NCI-H748 (cell line): ENCODE measurements at regions not wholly inside any gene's neighbourhood (a gene's known extent, or its start where the extent isn't known, plus 50 kb on each side); places are given as distances from the start of the nearest gene placed in this dataset.

Experiments
- DNase-seq: peaks from one replicate; lab custom pipeline; 2025; ENCODE audit not compliant: unreplicated experiment; lab: John Stamatoyannopoulos, UW

DNA sequence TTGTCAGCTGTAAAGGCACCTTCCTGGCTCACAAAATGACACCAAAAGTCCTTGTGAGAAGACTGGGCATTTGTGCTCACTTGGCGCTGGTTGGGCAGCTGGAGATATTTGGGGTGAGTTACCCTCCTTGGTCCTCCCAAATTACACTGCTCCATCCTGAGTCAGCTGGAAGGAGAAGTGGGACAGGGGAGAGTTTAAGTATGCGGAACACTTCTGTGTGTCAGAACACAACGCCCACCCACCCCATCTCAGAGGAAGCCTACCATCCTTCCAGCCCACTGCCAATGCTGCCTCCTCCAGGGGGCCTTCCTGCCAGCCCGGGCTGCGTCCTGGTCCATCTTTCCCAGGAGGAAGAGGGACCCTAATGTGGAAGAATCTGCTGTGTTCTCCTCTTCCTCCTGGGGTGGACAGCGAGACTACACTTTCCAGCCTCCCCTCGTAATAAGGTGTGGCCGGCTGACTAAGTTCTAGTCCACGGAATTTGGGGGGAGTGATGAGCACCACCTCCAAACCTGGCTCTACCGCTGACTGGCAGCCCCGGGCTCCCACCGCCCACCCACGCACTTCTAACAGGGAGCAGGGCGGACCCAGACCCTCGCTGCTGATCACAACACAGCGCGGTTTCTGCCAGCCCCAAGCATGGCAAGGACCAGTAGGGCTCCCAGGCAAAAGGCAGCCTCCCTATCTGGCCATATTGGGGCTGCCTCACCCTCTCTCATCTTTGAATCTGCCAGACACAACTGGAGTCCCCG is 265.0 kb downstream of the XXYLT1 start:
- DNase-seq = no peak

DNA sequence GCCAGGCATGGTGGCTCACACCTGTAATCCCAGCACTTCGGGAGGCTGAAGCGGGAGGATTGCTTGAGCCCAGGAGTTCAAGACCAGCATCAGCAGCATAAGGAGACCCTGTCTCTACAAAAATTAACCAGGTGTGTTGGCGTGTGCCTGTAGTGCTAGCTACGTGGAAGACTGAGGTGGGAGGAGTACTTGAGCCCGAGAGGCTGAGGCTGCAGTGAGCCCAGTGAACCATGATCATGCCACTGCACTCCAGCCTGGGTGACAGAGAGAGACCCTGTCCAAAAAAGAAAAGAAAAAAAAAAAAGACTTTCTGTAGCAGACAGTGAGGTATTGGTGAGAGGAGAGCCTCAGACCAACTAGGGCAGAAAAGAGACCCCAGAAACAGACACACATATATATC is 263.8 kb downstream of the XXYLT1 start:
- DNase-seq = no peak

- no peak for DNase-seq
These were observed 263.2 kb downstream of the XXYLT1 start for GRCh38 chr3:195007766-195008165.

- no peak for DNase-seq
These were observed 262.1 kb downstream of the XXYLT1 start for GRCh38 chr3:195008816-195009215.

- no peak for DNase-seq
These were observed 261.3 kb downstream of the XXYLT1 start for GRCh38 chr3:195009616-195010015.

DNA sequence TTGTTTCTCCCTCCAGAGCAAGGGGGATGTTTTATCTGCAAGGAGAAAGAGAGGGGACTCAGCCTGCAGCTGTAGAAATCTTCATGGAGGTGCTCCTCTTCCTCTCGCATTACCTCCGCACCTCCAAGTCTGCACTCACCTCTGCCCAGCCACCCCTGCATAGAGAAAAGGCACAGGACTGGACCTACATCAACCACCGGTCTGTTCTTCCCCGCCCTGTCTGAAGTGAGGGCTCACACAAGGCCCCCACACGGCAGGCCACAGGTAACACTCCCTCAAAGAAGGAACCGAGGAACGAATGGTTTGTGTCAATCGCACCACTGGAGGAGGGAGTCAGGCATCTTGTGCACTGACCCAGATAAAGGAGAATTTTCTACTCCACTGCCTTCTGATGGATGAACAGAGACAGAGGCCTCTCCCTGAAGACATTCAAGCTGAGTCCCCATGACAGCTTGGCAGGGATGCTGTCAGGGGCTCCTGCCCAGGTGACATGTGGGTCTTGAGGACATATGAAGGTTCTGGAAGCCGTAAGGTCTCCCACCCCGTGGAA is 260.3 kb downstream of the XXYLT1 start:
- DNase-seq = no peak

GRCh38 chr3:195011231-195011834 is 259.6 kb downstream of the XXYLT1 start:
- DNase-seq = no peak

DNA sequence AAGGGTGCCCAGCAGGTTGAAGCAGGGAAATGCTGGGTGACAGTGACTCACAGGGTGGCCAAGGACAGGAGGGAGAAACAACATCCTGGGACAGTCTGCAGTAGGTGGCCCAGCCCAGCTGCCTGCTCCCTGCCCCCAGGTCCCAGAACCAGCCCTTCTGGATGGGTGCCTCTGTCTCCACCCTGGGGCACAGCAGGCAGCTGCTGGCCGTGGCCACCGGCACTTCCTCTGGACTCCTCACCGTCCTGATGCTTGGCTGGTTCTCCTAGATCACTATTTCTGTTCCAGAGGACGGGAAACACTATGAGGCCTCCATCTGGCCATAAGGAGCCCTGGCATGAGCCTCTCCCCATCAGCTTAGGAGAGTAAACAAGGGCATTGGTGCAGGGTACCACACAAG is 258.9 kb downstream of the XXYLT1 start:
- DNase-seq = no peak

- DNase-seq = no peak
These were observed 258.4 kb downstream of the XXYLT1 start for GRCh38 chr3:195012571-195012970.

DNA sequence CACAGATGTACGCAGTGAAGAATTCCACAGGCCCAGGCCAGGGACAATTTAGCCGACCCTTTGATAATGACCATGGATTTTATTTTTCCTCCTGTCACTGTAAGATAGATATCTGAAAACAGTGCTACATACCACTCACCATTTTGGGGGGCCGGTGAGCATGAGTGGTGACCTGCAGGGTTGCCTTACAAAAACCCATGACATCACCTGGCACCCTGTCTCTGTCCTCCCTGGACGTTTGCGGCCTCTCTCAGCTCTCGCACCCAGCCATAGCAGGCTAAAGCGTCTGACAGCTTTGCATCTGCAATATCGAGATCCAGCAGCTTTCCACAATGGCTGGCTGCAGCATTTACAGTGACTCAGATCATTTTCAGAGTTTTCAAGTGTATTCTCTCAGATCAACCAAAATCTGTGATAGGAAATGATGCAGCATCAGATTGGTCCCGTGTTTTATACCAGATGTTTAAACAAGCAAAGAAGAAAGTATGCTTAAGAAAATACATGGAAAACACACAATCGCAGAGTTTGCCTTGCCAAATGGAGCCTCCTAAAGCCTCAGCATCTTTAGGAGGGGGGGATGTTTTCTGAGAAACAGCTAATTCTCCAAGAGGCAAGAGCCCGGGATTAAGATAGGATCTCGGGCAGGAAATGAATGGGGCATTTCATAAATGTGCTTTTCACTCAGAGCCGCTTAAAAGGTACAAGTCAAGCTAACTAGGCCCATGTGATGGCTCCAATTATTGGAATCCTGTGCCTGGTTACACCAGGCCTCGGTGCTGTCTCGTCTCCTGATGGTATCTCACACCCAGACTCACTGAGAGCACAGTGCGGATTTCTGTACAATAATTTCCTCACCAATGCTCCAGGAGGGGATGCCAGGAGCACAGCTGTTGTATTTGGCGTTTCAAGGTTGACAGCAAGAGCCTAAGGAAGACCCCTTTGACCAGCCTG is 257.3 kb downstream of the XXYLT1 start:
- DNase-seq = no peak

- no peak for DNase-seq
These were observed 255.9 kb downstream of the XXYLT1 start for GRCh38 chr3:195015021-195015420.

DNA sequence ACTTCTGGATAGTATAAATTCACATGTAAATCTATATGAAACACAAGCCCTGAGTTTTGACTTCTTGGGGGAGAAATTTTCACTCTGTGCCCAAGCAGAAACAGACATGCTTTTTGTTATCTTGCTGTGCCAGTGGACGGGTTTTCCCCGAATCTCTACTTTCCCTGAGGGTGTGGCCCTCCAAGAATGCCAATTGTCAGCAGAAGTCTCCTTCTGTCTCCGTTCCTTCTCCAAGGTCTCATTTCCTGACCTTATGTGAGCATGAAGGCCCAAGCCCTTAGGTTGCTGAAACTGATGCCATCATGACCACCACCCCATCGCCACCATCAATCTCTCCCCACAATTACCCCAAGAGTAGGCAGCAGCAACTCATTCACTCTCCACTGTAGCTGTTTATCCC is 253.8 kb downstream of the XXYLT1 start:
- no peak for DNase-seq
